ENCODE measurements at regions not wholly inside any gene's neighbourhood (a gene's known extent, or its start where the extent isn't known, plus 50 kb on each side); places are given as distances from the start of the nearest gene placed in this dataset.

DNA sequence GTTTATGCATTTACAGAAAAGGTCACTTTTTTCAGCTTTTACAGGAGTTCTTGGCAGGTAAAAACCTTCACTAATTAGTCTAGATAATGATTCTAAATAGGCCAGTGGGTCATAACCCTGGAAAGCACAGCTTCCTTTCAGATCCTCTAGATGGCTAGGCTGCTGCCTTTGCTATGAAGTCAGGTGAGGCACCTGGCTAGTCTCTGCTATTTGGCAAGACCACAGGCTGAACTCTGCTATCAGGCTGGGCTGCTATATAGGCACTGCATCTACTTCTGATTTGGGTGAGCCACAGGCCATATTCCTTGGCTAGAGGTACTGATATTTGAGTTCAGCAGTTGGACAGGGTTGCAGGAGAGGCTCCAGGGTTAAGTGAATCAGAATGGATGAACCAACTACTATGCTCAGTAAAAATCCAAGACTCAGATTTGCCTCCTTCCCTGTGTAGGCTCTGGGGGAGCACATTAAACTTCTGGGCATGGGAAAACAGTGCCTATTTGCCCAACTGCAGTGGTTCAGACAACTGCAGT, 665.7 kb upstream of the TBL1XR1 start (continued):
- TF ChIP-seq, protein P1, sequence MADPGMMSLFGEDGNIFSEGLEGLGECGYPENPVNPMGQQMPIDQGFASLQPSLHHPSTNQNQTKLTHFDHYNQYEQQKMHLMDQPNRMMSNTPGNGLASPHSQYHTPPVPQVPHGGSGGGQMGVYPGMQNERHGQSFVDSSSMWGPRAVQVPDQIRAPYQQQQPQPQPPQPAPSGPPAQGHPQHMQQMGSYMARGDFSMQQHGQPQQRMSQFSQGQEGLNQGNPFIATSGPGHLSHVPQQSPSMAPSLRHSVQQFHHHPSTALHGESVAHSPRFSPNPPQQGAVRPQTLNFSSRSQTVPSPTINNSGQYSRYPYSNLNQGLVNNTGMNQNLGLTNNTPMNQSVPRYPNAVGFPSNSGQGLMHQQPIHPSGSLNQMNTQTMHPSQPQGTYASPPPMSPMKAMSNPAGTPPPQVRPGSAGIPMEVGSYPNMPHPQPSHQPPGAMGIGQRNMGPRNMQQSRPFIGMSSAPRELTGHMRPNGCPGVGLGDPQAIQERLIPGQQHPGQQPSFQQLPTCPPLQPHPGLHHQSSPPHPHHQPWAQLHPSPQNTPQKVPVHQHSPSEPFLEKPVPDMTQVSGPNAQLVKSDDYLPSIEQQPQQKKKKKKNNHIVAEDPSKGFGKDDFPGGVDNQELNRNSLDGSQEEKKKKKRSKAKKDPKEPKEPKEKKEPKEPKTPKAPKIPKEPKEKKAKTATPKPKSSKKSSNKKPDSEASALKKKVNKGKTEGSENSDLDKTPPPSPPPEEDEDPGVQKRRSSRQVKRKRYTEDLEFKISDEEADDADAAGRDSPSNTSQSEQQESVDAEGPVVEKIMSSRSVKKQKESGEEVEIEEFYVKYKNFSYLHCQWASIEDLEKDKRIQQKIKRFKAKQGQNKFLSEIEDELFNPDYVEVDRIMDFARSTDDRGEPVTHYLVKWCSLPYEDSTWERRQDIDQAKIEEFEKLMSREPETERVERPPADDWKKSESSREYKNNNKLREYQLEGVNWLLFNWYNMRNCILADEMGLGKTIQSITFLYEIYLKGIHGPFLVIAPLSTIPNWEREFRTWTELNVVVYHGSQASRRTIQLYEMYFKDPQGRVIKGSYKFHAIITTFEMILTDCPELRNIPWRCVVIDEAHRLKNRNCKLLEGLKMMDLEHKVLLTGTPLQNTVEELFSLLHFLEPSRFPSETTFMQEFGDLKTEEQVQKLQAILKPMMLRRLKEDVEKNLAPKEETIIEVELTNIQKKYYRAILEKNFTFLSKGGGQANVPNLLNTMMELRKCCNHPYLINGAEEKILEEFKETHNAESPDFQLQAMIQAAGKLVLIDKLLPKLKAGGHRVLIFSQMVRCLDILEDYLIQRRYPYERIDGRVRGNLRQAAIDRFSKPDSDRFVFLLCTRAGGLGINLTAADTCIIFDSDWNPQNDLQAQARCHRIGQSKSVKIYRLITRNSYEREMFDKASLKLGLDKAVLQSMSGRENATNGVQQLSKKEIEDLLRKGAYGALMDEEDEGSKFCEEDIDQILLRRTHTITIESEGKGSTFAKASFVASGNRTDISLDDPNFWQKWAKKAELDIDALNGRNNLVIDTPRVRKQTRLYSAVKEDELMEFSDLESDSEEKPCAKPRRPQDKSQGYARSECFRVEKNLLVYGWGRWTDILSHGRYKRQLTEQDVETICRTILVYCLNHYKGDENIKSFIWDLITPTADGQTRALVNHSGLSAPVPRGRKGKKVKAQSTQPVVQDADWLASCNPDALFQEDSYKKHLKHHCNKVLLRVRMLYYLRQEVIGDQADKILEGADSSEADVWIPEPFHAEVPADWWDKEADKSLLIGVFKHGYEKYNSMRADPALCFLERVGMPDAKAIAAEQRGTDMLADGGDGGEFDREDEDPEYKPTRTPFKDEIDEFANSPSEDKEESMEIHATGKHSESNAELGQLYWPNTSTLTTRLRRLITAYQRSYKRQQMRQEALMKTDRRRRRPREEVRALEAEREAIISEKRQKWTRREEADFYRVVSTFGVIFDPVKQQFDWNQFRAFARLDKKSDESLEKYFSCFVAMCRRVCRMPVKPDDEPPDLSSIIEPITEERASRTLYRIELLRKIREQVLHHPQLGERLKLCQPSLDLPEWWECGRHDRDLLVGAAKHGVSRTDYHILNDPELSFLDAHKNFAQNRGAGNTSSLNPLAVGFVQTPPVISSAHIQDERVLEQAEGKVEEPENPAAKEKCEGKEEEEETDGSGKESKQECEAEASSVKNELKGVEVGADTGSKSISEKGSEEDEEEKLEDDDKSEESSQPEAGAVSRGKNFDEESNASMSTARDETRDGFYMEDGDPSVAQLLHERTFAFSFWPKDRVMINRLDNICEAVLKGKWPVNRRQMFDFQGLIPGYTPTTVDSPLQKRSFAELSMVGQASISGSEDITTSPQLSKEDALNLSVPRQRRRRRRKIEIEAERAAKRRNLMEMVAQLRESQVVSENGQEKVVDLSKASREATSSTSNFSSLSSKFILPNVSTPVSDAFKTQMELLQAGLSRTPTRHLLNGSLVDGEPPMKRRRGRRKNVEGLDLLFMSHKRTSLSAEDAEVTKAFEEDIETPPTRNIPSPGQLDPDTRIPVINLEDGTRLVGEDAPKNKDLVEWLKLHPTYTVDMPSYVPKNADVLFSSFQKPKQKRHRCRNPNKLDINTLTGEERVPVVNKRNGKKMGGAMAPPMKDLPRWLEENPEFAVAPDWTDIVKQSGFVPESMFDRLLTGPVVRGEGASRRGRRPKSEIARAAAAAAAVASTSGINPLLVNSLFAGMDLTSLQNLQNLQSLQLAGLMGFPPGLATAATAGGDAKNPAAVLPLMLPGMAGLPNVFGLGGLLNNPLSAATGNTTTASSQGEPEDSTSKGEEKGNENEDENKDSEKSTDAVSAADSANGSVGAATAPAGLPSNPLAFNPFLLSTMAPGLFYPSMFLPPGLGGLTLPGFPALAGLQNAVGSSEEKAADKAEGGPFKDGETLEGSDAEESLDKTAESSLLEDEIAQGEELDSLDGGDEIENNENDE (IDR thresholded peaks at IDR 0.05; ENCODE audit: insufficient replicate concordance, low read length) = no peak
- TF ChIP-seq CHD1 (IDR thresholded peaks at IDR 0.05; ENCODE audit: low read depth, low read length) (no peak), HDAC6 (IDR thresholded peaks at IDR 0.05; ENCODE audit: low read depth, low read length) (no peak), FOSL1 (IDR thresholded peaks at IDR 0.05; ENCODE audit: insufficient read depth, low read depth, low read length) (no peak), JUND (IDR thresholded peaks at IDR 0.05; ENCODE audit: low read length) (no peak), SAP30 (IDR thresholded peaks at IDR 0.05; ENCODE audit: insufficient read depth, insufficient replicate concordance, low read length) (no peak), RNF2 (IDR thresholded peaks at IDR 0.05; ENCODE audit: borderline replicate concordance, low read depth, low read length, missing control alignments, poor library complexity, severe bottlenecking) (no peak), SIN3A (conservative IDR thresholded peaks at IDR 0.05 in 1 of 2, IDR thresholded peaks at IDR 0.05 in 1 of 2; ENCODE audit: low read depth in 1 of 2, low read length in 2 of 2) (no peak)
